Keratinocyte (primary cell): ENCODE measurements at regions not wholly inside any gene's neighbourhood (a gene's known extent, or its start where the extent isn't known, plus 50 kb on each side); places are given as distances from the start of the nearest gene placed in this dataset.

Source experiments
- CTCF ChIP-seq, 3 experiments: IDR thresholded peaks in 1 of 3; conservative IDR thresholded peaks in 1 of 3; optimal IDR thresholded peaks in 1 of 3; 2 replicates in 2 of 3; 3 replicates in 1 of 3; pipeline versions ENCODE3 to v1.5.1; 2011; ENCODE audit warnings: low read length in 3 of 3, mild to moderate bottlenecking in 3 of 3, moderate library complexity in 2 of 3, control low read depth in 1 of 3, inconsistent platforms in 1 of 3; ENCODE audit not compliant: insufficient read depth in 2 of 3; ENCODE audit errors: extremely low read depth in 1 of 3
- EZH2 ChIP-seq: IDR thresholded peaks from one replicate; pipeline ENCODE4 v1.6.1; 2012; ENCODE audit warnings: inconsistent platforms, mild to moderate bottlenecking, low read length, moderate library complexity

- no peak for TF ChIP-seq CTCF (optimal IDR thresholded peaks at IDR 0.05 in 1 of 3, IDR thresholded peaks at IDR 0.05 in 1 of 3, conservative IDR thresholded peaks at IDR 0.05 in 1 of 3; ENCODE audit: extremely low read depth in 1 of 3, insufficient read depth in 2 of 3, low read length in 3 of 3)
- no peak for TF ChIP-seq EZH2
Observed at GRCh38 chr5:3899093-3899492, 303.5 kb downstream of the IRX1 start.
